ENCODE measurements at regions not wholly inside any gene's neighbourhood (a gene's known extent, or its start where the extent isn't known, plus 50 kb on each side); places are given as distances from the start of the nearest gene placed in this dataset.
"Not testable (repeated sequence)": the region's sequence is repeated elsewhere in the genome, so short reads cannot be mapped to it uniquely, and the experiment has no call there.

DNA sequence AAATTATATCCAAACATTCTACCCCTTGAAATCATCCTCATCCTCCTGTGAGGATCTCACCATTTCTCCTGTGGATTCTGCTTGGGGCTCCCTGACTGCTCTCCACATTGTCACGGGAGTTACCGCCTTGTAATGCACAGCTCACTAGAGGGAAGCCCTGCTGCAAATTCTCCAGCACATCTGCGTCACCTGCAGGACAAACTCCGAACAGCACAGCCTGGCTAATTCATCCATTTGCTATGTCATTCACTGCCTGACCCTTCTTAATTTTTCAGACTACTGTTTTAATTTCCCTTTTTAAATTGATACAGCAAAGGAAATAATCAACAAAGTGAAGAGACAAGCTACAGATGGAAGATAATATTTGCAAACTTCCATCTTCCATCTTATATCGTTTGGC, 627.4 kb downstream of the FBXO15 start:
- DNase-seq, result no peak
- Histone ChIP-seq H3K27ac (no peak overlapping the region), H3K4me1 (no peaks in the 10 kb centered on the region), H3K4me3 (replicated peaks in 1 of 3) (no peak overlapping the region), H3K27me3 (no peaks in the 10 kb centered on the region), H3K36me3 (no peaks in the 10 kb centered on the region), H3K9me3 (no peaks in the 10 kb centered on the region)
- 44 to 50% methylated on average over 5 of the region's 5 CpGs for WGBS, 2 donors
- intact Hi-C loops (cut with DNase I), result no loop called here
- no peak for TF ChIP-seq POLR2A (IDR thresholded peaks at IDR 0.05)
- peak in 2 of 6 experiments; percentile 14 to 15 for TF ChIP-seq CTCF (IDR thresholded peaks at IDR 0.05)

- WGBS, 2 donors, result 92 to 96% methylated on average over 2 of the region's 2 CpGs
- H3K4me3 ChIP-seq (replicated peaks in 1 of 3); H3K36me3 ChIP-seq; H3K9me3 ChIP-seq; H3K4me1 ChIP-seq; H3K27ac ChIP-seq; DNase-seq; intact Hi-C loops (cut with DNase I); H3K27me3 ChIP-seq: not testable (repeated sequence)
Observed at GRCh38 chr18:73516056-73516455, 631.6 kb downstream of the FBXO15 start.

- 71% methylated on average over 1 of the region's 1 CpG; no CpG with 5 or more reads in 1 of the 2 donors for WGBS, 2 donors
- intact Hi-C loops (cut with DNase I), result no loop called here
- Histone ChIP-seq H3K27ac (no peak overlapping the region), H3K36me3 (no peaks in the 10 kb centered on the region), H3K27me3 (no peaks in the 10 kb centered on the region), H3K4me1 (no peaks in the 10 kb centered on the region), H3K4me3 (replicated peaks in 1 of 3) (no peak overlapping the region), H3K9me3 (no peaks in the 10 kb centered on the region)
- TF ChIP-seq CTCF (IDR thresholded peaks at IDR 0.05), result no peak
- no peak for TF ChIP-seq POLR2A (IDR thresholded peaks at IDR 0.05)
- DNase-seq, result no peak
Observed at GRCh38 chr18:73514449-73514848, 633.2 kb downstream of the FBXO15 start.

GRCh38 chr18:73511771-73512503, 635.7 kb downstream of the FBXO15 start:
- no peaks in the 10 kb centered on the region for H3K9me3 ChIP-seq
- no peak for DNase-seq
- no peak overlapping the region for H3K27ac ChIP-seq
- H3K36me3 ChIP-seq, result no peaks in the 10 kb centered on the region
- H3K4me3 ChIP-seq (replicated peaks in 1 of 3), result no peak overlapping the region
- no peak for TF ChIP-seq CTCF (IDR thresholded peaks at IDR 0.05)
- TF ChIP-seq POLR2A (IDR thresholded peaks at IDR 0.05), result no peak
- intact Hi-C loops (cut with DNase I), result no loop called here
- H3K4me1 ChIP-seq, result no peaks in the 10 kb centered on the region
- no peaks in the 10 kb centered on the region for H3K27me3 ChIP-seq
- WGBS, 2 donors, result 80 to 81% methylated on average over 12 of the region's 12 CpGs

DNA sequence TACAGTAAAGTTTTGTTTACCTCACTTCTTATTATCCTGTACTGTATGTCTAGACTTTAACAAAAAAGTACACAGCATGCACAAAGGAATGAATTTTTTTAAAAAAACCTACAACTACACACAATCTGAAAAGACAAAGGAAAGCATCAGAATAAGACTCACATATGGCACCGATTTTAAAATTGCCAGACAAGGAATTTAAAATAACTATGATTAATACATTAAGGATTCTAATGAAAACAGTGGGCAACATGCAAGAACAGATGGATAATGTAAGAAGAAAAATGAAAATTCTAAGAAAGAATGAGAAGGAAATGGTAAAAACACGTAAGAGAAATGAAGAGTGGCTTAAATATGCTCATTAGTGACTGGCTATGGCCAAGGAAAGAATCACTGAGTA, 638.2 kb downstream of the FBXO15 start:
- TF ChIP-seq POLR2A (IDR thresholded peaks at IDR 0.05) (no peak), CTCF (IDR thresholded peaks at IDR 0.05) (no peak)
- H3K27ac ChIP-seq, result no peak overlapping the region
- H3K4me3 ChIP-seq (replicated peaks in 1 of 3), result no peak overlapping the region
- DNase-seq, result no peak
- intact Hi-C loops (cut with DNase I), result no loop called here
- no peaks in the 10 kb centered on the region for H3K27me3 ChIP-seq
- no peaks in the 10 kb centered on the region for H3K36me3 ChIP-seq
- no peaks in the 10 kb centered on the region for H3K9me3 ChIP-seq
- WGBS, 2 donors, result 59 to 66% methylated on average over 2 of the region's 2 CpGs
- no peaks in the 10 kb centered on the region for H3K4me1 ChIP-seq

Measured in thyroid gland (tissue), 4 donors.